GM21360 (cell line): ENCODE measurements at regions not wholly inside any gene's neighbourhood (a gene's known extent, or its start where the extent isn't known, plus 50 kb on each side); places are given as distances from the start of the nearest gene placed in this dataset.

ENCODE experiments used
- ATAC-seq: cut with Tn5 transposase; IDR thresholded peaks from one replicate; pipeline ENCODE4 v1.9.1; 2021; ENCODE audit warnings: mild to moderate bottlenecking, moderate library complexity; ENCODE audit not compliant: unreplicated experiment

- ATAC-seq = no peak
Measured at GRCh38 chr20:41889126-41889843, 271.1 kb upstream of the CHD6 start.

GRCh38 chr20:41888434-41888833 lies 270.3 kb upstream of the CHD6 start:
- no peak for ATAC-seq

- ATAC-seq = no peak
Measured at GRCh38 chr20:41887500-41887899, 269.3 kb upstream of the CHD6 start.

GRCh38 chr20:41881466-41882046 lies 263.4 kb upstream of the CHD6 start:
- ATAC-seq = no peak

GRCh38 chr20:41879123-41879522 lies 260.9 kb upstream of the CHD6 start:
- no peak for ATAC-seq

GRCh38 chr20:41877911-41878310 lies 259.7 kb upstream of the CHD6 start:
- no peak for ATAC-seq

GRCh38 chr20:41874658-41875057 lies 256.5 kb upstream of the CHD6 start:
- ATAC-seq = no peak

GRCh38 chr20:41872930-41873329 lies 254.8 kb upstream of the CHD6 start:
- ATAC-seq = no peak

- ATAC-seq = no peak
Measured at GRCh38 chr20:41870869-41871462, 252.8 kb upstream of the CHD6 start.

- no peak for ATAC-seq
Measured at GRCh38 chr20:41869261-41869660, 251.1 kb upstream of the CHD6 start.

GRCh38 chr20:41865938-41866337 lies 247.8 kb upstream of the CHD6 start:
- ATAC-seq = no peak

GRCh38 chr20:41862476-41862875 lies 244.3 kb upstream of the CHD6 start:
- no peak for ATAC-seq

- ATAC-seq = no peak
Measured at GRCh38 chr20:41861772-41862422, 243.7 kb upstream of the CHD6 start.

GRCh38 chr20:41854765-41855164 lies 236.6 kb upstream of the CHD6 start:
- no peak for ATAC-seq

- ATAC-seq = no peak
Measured at GRCh38 chr20:41853806-41854205, 235.6 kb upstream of the CHD6 start.

GRCh38 chr20:41848180-41848579 lies 230.0 kb upstream of the CHD6 start:
- ATAC-seq = no peak

GRCh38 chr20:41837669-41838224 lies 219.6 kb upstream of the CHD6 start:
- no peak for ATAC-seq

GRCh38 chr20:41833739-41834138 lies 215.6 kb upstream of the CHD6 start:
- no peak for ATAC-seq

GRCh38 chr20:41830702-41831101 lies 212.5 kb upstream of the CHD6 start:
- no peak for ATAC-seq

GRCh38 chr20:41819436-41819835 lies 201.3 kb upstream of the CHD6 start:
- ATAC-seq = no peak

GRCh38 chr20:41818991-41819390 lies 200.8 kb upstream of the CHD6 start:
- ATAC-seq = no peak

GRCh38 chr20:41818369-41818768 lies 200.2 kb upstream of the CHD6 start:
- no peak for ATAC-seq
